PC-9 (cell line): ENCODE measurements at regions not wholly inside any gene's neighbourhood (a gene's known extent, or its start where the extent isn't known, plus 50 kb on each side); places are given as distances from the start of the nearest gene placed in this dataset.

ENCODE experiments used
- BruUV-seq: library from RNA; stranded (reverse); fragments of 400-500 nt; replicated peaks from 2 replicates; lab custom pipeline; 2021; lab: Mats Ljungman, UMichigan
- CTCF ChIA-PET: fragments of 300-600 bp; sonication (Branson Sonifier 250); formaldehyde crosslinking; loops from one replicate; lab custom pipeline; 2022; ENCODE audit warnings: antibody characterized with exemption; lab: Charles Lee
- POLR2A ChIA-PET: fragments of 300-600 bp; sonication (Branson Sonifier 250); formaldehyde crosslinking; loops from one replicate; lab custom pipeline; 2022; ENCODE audit warnings: antibody characterized with exemption; ENCODE audit not compliant: unreplicated experiment; lab: Charles Lee
- DNase-seq, 2 experiments: peaks; one replicate each; pipeline versions ENCODE4 v3.0.0 to v3.0.0-alpha.2; 2015 to 2022; ENCODE audit warnings: mixed read lengths in 1 of 2
- H2AFZ ChIP-seq: fragments of 200-600 bp; sonication (generic); 2 replicates; pipeline ENCODE4 v1.8.1; 2017; ENCODE audit warnings: antibody characterized with exemption
- H3F3A ChIP-seq: fragments of 200-600 bp; sonication (generic); 2 replicates; pipeline ENCODE4 v1.8.1; 2017; ENCODE audit warnings: antibody characterized with exemption, mild to moderate bottlenecking, low read depth; ENCODE audit not compliant: insufficient read depth
- H3K27ac ChIP-seq: fragments of 200-600 bp; sonication (generic); 2 replicates; pipeline ENCODE4 v1.6.1; 2016; ENCODE audit warnings: mixed run types
- H3K27me3 ChIP-seq: fragments of 200-600 bp; sonication (generic); 2 replicates; pipeline ENCODE4 v1.6.1; 2016; ENCODE audit warnings: low read depth, mixed run types; ENCODE audit not compliant: insufficient read depth
- H3K36me3 ChIP-seq: fragments of 200-600 bp; sonication (generic); 2 replicates; pipeline ENCODE4 v1.6.1; 2016; ENCODE audit warnings: low read depth, mixed run types
- H3K4me1 ChIP-seq: fragments of 200-600 bp; sonication (generic); replicated peaks from 2 replicates; pipeline ENCODE4 v1.6.1; 2016; ENCODE audit warnings: mixed run types; ENCODE audit not compliant: insufficient read depth
- H3K4me2 ChIP-seq: fragments of 200-600 bp; sonication (generic); 2 replicates; pipeline ENCODE4 v1.6.1; 2017; ENCODE audit warnings: mixed run types
- H3K4me3 ChIP-seq: fragments of 200-600 bp; sonication (generic); 2 replicates; pipeline ENCODE4 v1.6.1; 2016; ENCODE audit warnings: mixed run types
- H3K79me2 ChIP-seq: fragments of 200-600 bp; sonication (generic); 2 replicates; pipeline ENCODE4 v1.6.1; 2017; ENCODE audit warnings: low read depth, mixed run types
- H3K9me2 ChIP-seq: fragments of 200-600 bp; sonication (generic); 2 replicates; pipeline ENCODE4 v1.8.1; 2017; ENCODE audit warnings: mild to moderate bottlenecking; ENCODE audit not compliant: insufficient read depth
- H3K9me3 ChIP-seq: fragments of 200-600 bp; sonication (generic); 2 replicates; pipeline ENCODE4 v1.8.1; 2016; ENCODE audit warnings: low read depth; ENCODE audit not compliant: insufficient read depth
- H4K20me1 ChIP-seq: fragments of 200-600 bp; sonication (generic); 2 replicates; pipeline ENCODE4 v1.8.1; 2017; ENCODE audit not compliant: insufficient read depth
- CTCF ChIP-seq: fragments of 200-600 bp; sonication (generic); conservative IDR thresholded peaks from 2 replicates; pipeline ENCODE4 v1.6.1; 2017; ENCODE audit warnings: mixed run types, antibody characterized with exemption, mild to moderate bottlenecking, moderate library complexity
- EZH2 ChIP-seq: fragments of 200-600 bp; sonication (generic); IDR thresholded peaks from 2 replicates; pipeline ENCODE4 v1.8.0; 2017; ENCODE audit warnings: antibody characterized with exemption, low read depth
- intact Hi-C: fragments of 100-400 bp; cut with micrococcal nuclease; formaldehyde crosslinking; loops from one replicate; pipeline ENCODE4 v1.10.0; 2022; ENCODE audit not compliant: unreplicated experiment

- Histone ChIP-seq H3K36me3 (no peaks in the 10 kb centered on the region), H3F3A (no peaks in the 10 kb centered on the region), H3K4me2 (no peak overlapping the region), H3K4me1 (no peaks in the 10 kb centered on the region), H3K79me2 (no peaks in the 10 kb centered on the region), H3K27ac (no peak overlapping the region), H3K4me3 (no peak overlapping the region), H3K27me3 (no peaks in the 10 kb centered on the region), H2AFZ (no peak overlapping the region), H4K20me1 (no peaks in the 10 kb centered on the region), H3K9me3 (no peaks in the 10 kb centered on the region), H3K9me2 (no peaks in the 10 kb centered on the region)
- no TSS peak for BruUV-seq
- DNase-seq = no peak
- intact Hi-C loops = no loop called here
- ChIA-PET CTCF (no interaction called here), POLR2A (no interaction called here)
- TF ChIP-seq EZH2 (no peak), CTCF (no peak)
Measured at GRCh38 chr4:126533146-126533805, 1099.5 kb upstream of the INTU start.

GRCh38 chr4:126539771-126540170 is 1093.0 kb upstream of the INTU start:
- CTCF ChIA-PET = no interaction called here
- no TSS peak for BruUV-seq
- intact Hi-C loops = no loop called here

GRCh38 chr4:126541820-126542219 is 1090.9 kb upstream of the INTU start:
- intact Hi-C loops = no loop called here
- Histone ChIP-seq H3K4me2 (no peak overlapping the region), H3K9me2 (no peaks in the 10 kb centered on the region), H3F3A (no peaks in the 10 kb centered on the region), H3K27me3 (no peaks in the 10 kb centered on the region), H3K4me3 (no peak overlapping the region), H3K4me1 (no peaks in the 10 kb centered on the region), H3K36me3 (no peaks in the 10 kb centered on the region), H4K20me1 (no peaks in the 10 kb centered on the region), H3K27ac (no peak overlapping the region), H3K9me3 (no peaks in the 10 kb centered on the region), H3K79me2 (no peaks in the 10 kb centered on the region), H2AFZ (no peak overlapping the region)
- ChIA-PET CTCF (no interaction called here), POLR2A (no interaction called here)
- no TSS peak for BruUV-seq
- no peak for DNase-seq
- TF ChIP-seq EZH2 = no peak
- no peak for TF ChIP-seq CTCF

More at GRCh38 chr4:126539771-126540170, 1093.0 kb upstream of the INTU start:
- no peak overlapping the region for H3K27ac ChIP-seq
- no peaks in the 10 kb centered on the region for H3F3A ChIP-seq
- no peaks in the 10 kb centered on the region for H3K36me3 ChIP-seq
- no peaks in the 10 kb centered on the region for H3K9me3 ChIP-seq
- H3K4me1 ChIP-seq = no peaks in the 10 kb centered on the region
- H3K4me3 ChIP-seq = no peak overlapping the region
- H2AFZ ChIP-seq = no peak overlapping the region
- no peak overlapping the region for H3K4me2 ChIP-seq
- POLR2A ChIA-PET = no interaction called here
- H3K27me3 ChIP-seq = no peaks in the 10 kb centered on the region
- H3K79me2 ChIP-seq = no peaks in the 10 kb centered on the region
- no peaks in the 10 kb centered on the region for H3K9me2 ChIP-seq
- DNase-seq = no peak
- H4K20me1 ChIP-seq = no peaks in the 10 kb centered on the region
- TF ChIP-seq CTCF (no peak), EZH2 (no peak)
